HG02981 (cell line): ENCODE measurements at regions not wholly inside any gene's neighbourhood (a gene's known extent, or its start where the extent isn't known, plus 50 kb on each side); places are given as distances from the start of the nearest gene placed in this dataset.

Experiments used
- ATAC-seq: cut with Tn5 transposase; IDR thresholded peaks from one replicate; pipeline ENCODE4 v1.9.1; 2021; ENCODE audit warnings: mild to moderate bottlenecking, moderate library complexity; ENCODE audit not compliant: unreplicated experiment

- no peak for ATAC-seq
These were observed 219.8 kb upstream of the MAP3K1 start for GRCh38 chr5:56595566-56595965.

GRCh38 chr5:56594792-56595191 lies 220.6 kb upstream of the MAP3K1 start:
- ATAC-seq: no peak

GRCh38 chr5:56591081-56591480 lies 224.3 kb upstream of the MAP3K1 start:
- no peak for ATAC-seq

GRCh38 chr5:56589481-56589860 lies 225.9 kb upstream of the MAP3K1 start:
- ATAC-seq: no peak

- peak; percentile 96 for ATAC-seq
These were observed 226.5 kb upstream of the MAP3K1 start for GRCh38 chr5:56588636-56589480.

- no peak for ATAC-seq
These were observed 227.2 kb upstream of the MAP3K1 start for GRCh38 chr5:56588131-56588487.

GRCh38 chr5:56587381-56588130 lies 227.8 kb upstream of the MAP3K1 start:
- no peak for ATAC-seq

GRCh38 chr5:56585999-56586691 lies 229.2 kb upstream of the MAP3K1 start:
- no peak for ATAC-seq

- no peak for ATAC-seq
These were observed 229.9 kb upstream of the MAP3K1 start for GRCh38 chr5:56585461-56585860.

- no peak for ATAC-seq
These were observed 233.9 kb upstream of the MAP3K1 start for GRCh38 chr5:56581426-56581825.

- no peak for ATAC-seq
These were observed 234.5 kb upstream of the MAP3K1 start for GRCh38 chr5:56580864-56581263.

GRCh38 chr5:56575821-56576220 lies 239.5 kb upstream of the MAP3K1 start:
- ATAC-seq: no peak

- ATAC-seq: no peak
These were observed 240.6 kb upstream of the MAP3K1 start for GRCh38 chr5:56574778-56575177.

- no peak for ATAC-seq
These were observed 245.8 kb upstream of the MAP3K1 start for GRCh38 chr5:56569566-56569965.

GRCh38 chr5:56569076-56569475 lies 246.3 kb upstream of the MAP3K1 start:
- no peak for ATAC-seq

- ATAC-seq: no peak
These were observed 248.1 kb upstream of the MAP3K1 start for GRCh38 chr5:56567278-56567677.

- ATAC-seq: no peak
These were observed 248.7 kb upstream of the MAP3K1 start for GRCh38 chr5:56566374-56567249.

GRCh38 chr5:56565644-56566043 lies 249.7 kb upstream of the MAP3K1 start:
- ATAC-seq: peak; percentile 51

GRCh38 chr5:56565283-56565615 lies 250.1 kb upstream of the MAP3K1 start:
- ATAC-seq: no peak

GRCh38 chr5:56564541-56565282 lies 250.6 kb upstream of the MAP3K1 start:
- ATAC-seq: no peak
